HepG2 (cell line): ENCODE measurements at regions not wholly inside any gene's neighbourhood (a gene's known extent, or its start where the extent isn't known, plus 50 kb on each side); places are given as distances from the start of the nearest gene placed in this dataset.

Experiments
- ATAC-seq: fragments of 200-7000 bp; cut with Tn5 transposase; 3 replicates; pipeline ENCODE4 v1.9.1; 2020; ENCODE audit warnings: mild to moderate bottlenecking, moderate library complexity
- BruUV-seq: library from RNA; stranded (reverse); fragments of 400-500 nt; replicated peaks from 2 replicates; lab custom pipeline; 2021; lab: Mats Ljungman, UMichigan
- CTCF ChIA-PET: fragments of 300-600 bp; formaldehyde crosslinking; extraction: SDS; loops from one replicate; lab custom pipeline; 2021; ENCODE audit warnings: low total read pairs, inconsistent platforms, low intra/inter-chr PET ratio; lab: Yijun Ruan, JAX
- POLR2A ChIA-PET: fragments of 350-600 bp; sonication (Branson Sonifier 250); formaldehyde crosslinking; loops from one replicate; lab custom pipeline; 2020; ENCODE audit warnings: antibody characterized with exemption, inconsistent platforms; lab: Yijun Ruan, JAX
- DNase-seq: peaks from one replicate; pipeline ENCODE4 v3.0.0-alpha.2; 2015; ENCODE audit warnings: low spot score
- FAIRE-seq: peaks from 3 replicates; lab custom pipeline; 2011; peaks lifted over from hg19 to GRCh38; lab: Jason Lieb, UNC
- H2AFZ ChIP-seq: one replicate; pipeline ENCODE4 v1.6.1; 2011; ENCODE audit warnings: low read length, inconsistent platforms
- H3K27ac ChIP-seq: fragments of 300-600 bp; 3 replicates; pipeline ENCODE4 v1.8.0; 2011; ENCODE audit warnings: mixed run types, mild to moderate bottlenecking, mixed read lengths, low read length, inconsistent platforms; ENCODE audit not compliant: insufficient read depth; ENCODE audit errors: extremely low read length
- H3K27me3 ChIP-seq, 2 experiments: fragments of 200-600 bp in 1 of 2; 2 replicates in 1 of 2; 3 replicates in 1 of 2; pipeline versions ENCODE4 v1.6.0 to v1.8.0; 2011; ENCODE audit warnings: low read length in 2 of 2, mild to moderate bottlenecking in 2 of 2, moderate library complexity in 2 of 2, inconsistent platforms in 1 of 2; ENCODE audit not compliant: insufficient read depth in 2 of 2, control insufficient read depth in 1 of 2
- H3K36me3 ChIP-seq, 2 experiments: fragments of 200-600 bp in 1 of 2; replicated peaks in 1 of 2; 2 replicates in 1 of 2; 3 replicates in 1 of 2; pipeline versions ENCODE4 v1.5.1 to v1.8.0; 2011; ENCODE audit warnings: low read length in 2 of 2, inconsistent platforms in 1 of 2; ENCODE audit not compliant: insufficient read depth in 2 of 2, control insufficient read depth in 1 of 2
- H3K4me1 ChIP-seq: 2 replicates; pipeline ENCODE4 v1.5.1; 2012; ENCODE audit warnings: low read length, inconsistent platforms; ENCODE audit not compliant: insufficient read depth
- H3K4me2 ChIP-seq: 2 replicates; pipeline ENCODE4 v1.6.0; 2011; ENCODE audit warnings: low read depth, low read length, inconsistent platforms
- H3K4me3 ChIP-seq, 3 experiments: fragments of 200-600 bp in 1 of 3; sonication (generic), shearing (Covaris generic) in 1 of 3; replicated peaks in 1 of 3; 2 replicates each; pipeline ENCODE4 v1.5.1; 2011 to 2016; ENCODE audit warnings: low read length in 3 of 3, inconsistent platforms in 2 of 3, low read depth in 2 of 3, mild to moderate bottlenecking in 2 of 3, control low read depth in 1 of 3, mixed read lengths in 1 of 3; ENCODE audit not compliant: insufficient read depth in 1 of 3
- H3K79me2 ChIP-seq: one replicate; pipeline ENCODE4 v1.6.1; 2011; ENCODE audit warnings: low read length, inconsistent platforms; ENCODE audit not compliant: insufficient read depth
- H3K9ac ChIP-seq: 2 replicates; pipeline ENCODE4 v1.6.0; 2011; ENCODE audit warnings: mild to moderate bottlenecking, low read depth, low read length, inconsistent platforms; ENCODE audit not compliant: insufficient read depth
- H3K9me3 ChIP-seq: 2 replicates; pipeline ENCODE4 v1.5.1; 2012; ENCODE audit warnings: mild to moderate bottlenecking, low read length
- H4K20me1 ChIP-seq: 2 replicates; pipeline ENCODE4 v1.6.0; 2011; ENCODE audit warnings: inconsistent platforms, mild to moderate bottlenecking, low read length, moderate library complexity; ENCODE audit not compliant: insufficient read depth
- E2F5 ChIP-seq: sonication (generic); formaldehyde crosslinking; conservative IDR thresholded peaks from 2 replicates; pipeline ENCODE4 v1.4.0; 2020; ENCODE audit warnings: missing genetic modification reagents
- ELF4 ChIP-seq: sonication (generic); formaldehyde crosslinking; IDR thresholded peaks from 2 replicates; pipeline ENCODE4 v1.5.0; 2020; ENCODE audit warnings: missing genetic modification reagents, mild to moderate bottlenecking, moderate library complexity, borderline replicate concordance
- MIER2 ChIP-seq: IDR thresholded peaks from 2 replicates; pipeline ENCODE4 v1.6.1; 2016; ENCODE audit warnings: missing biosample characterization, missing genetic modification reagents
- SP1 ChIP-seq, 2 experiments: fragments of 450-650 bp in 1 of 2; sonication (generic) in 1 of 2; formaldehyde crosslinking in 1 of 2; IDR thresholded peaks; 2 replicates each; pipeline versions ENCODE4 v1.4.0 to v1.6.1; 2016 to 2020; ENCODE audit warnings: missing genetic modification reagents in 1 of 2
- STAT6 ChIP-seq: sonication (generic); formaldehyde crosslinking; IDR thresholded peaks from 2 replicates; pipeline ENCODE4 v1.4.0; 2020; ENCODE audit warnings: missing genetic modification reagents, mild to moderate bottlenecking, borderline replicate concordance
- ZNF138 ChIP-seq: sonication (generic); formaldehyde crosslinking; IDR thresholded peaks from 2 replicates; pipeline ENCODE4 v1.5.0; 2020; ENCODE audit warnings: mild to moderate bottlenecking, low read depth, missing genetic modification reagents
- ZNF629 ChIP-seq: sonication (generic); formaldehyde crosslinking; conservative IDR thresholded peaks from 2 replicates; pipeline ENCODE4 v1.5.0; 2020; ENCODE audit warnings: missing genetic modification reagents
- ZXDC ChIP-seq: sonication (generic); formaldehyde crosslinking; IDR thresholded peaks from 2 replicates; pipeline ENCODE4 v1.5.0; 2020; ENCODE audit warnings: mild to moderate bottlenecking, missing genetic modification reagents
- WGBS: methylation state at CpG from one replicate; pipeline ENCODE4 v1.1.6; 2017; ENCODE audit warnings: low lambda C conversion rate; 5-methylcytosine and 5-hydroxymethylcytosine counted together
- in situ Hi-C: cut with HindIII; loops from 2 replicates; pipeline ENCODE4 v1.10.0; 2017; ENCODE audit warnings: low pct_unique_long_range_greater_than_20kb; ENCODE audit not compliant: extremely low pct_ligation_motif_present
- intact Hi-C: fragments of 100-400 bp; cut with micrococcal nuclease; formaldehyde crosslinking; loops from one replicate; pipeline ENCODE4 v1.10.0; 2022; ENCODE audit not compliant: unreplicated experiment

- H3K9me3 ChIP-seq: no peaks in the 10 kb centered on the region
- H3K36me3 ChIP-seq: no peaks in the 10 kb centered on the region
- BruUV-seq: no TSS peak
- no peaks in the 10 kb centered on the region for H3K27me3 ChIP-seq
- no peaks in the 10 kb centered on the region for H4K20me1 ChIP-seq
- H3K4me3 ChIP-seq: no peak overlapping the region
- DNase-seq: no peak
- WGBS: 0% methylated on average over 5 of the region's 5 CpGs
- no peaks in the 10 kb centered on the region for H3K79me2 ChIP-seq
- H3K9ac ChIP-seq: no peak overlapping the region
- H2AFZ ChIP-seq: no peak overlapping the region
- no peak for ATAC-seq
- ChIA-PET POLR2A (no interaction called here), CTCF (no interaction called here)
- in situ Hi-C loops (no loop called here), intact Hi-C loops (no loop called here)
- FAIRE-seq: no peak
- no peak overlapping the region for H3K27ac ChIP-seq
- TF ChIP-seq SP1 (IDR thresholded peaks at IDR 0.05): no peak
- no peak for TF ChIP-seq SP1 (CRISPR knock-in tag; IDR thresholded peaks at IDR 0.05)
- TF ChIP-seq MIER2: no peak
- no peak for TF ChIP-seq ELF4 (CRISPR knock-in tag)
- TF ChIP-seq ZNF138: no peak
- no peak for TF ChIP-seq ZNF629
- TF ChIP-seq E2F5 (CRISPR knock-in tag): no peak
- no peak for TF ChIP-seq ZXDC (CRISPR knock-in tag)
- TF ChIP-seq STAT6 (CRISPR knock-in tag): no peak
- TF ChIP-seq, all 625 proteins: peak for 0
- no peak overlapping the region for H3K4me2 ChIP-seq
- no peaks in the 10 kb centered on the region for H3K4me1 ChIP-seq
Observed at GRCh38 chr3:68342426-68342825, 589.9 kb downstream of the TAFA4 start.
